Body of pancreas (tissue), 4 donors: ENCODE measurements at regions not wholly inside any gene's neighbourhood (a gene's known extent, or its start where the extent isn't known, plus 50 kb on each side); places are given as distances from the start of the nearest gene placed in this dataset.

Experiments used
- ATAC-seq: fragments of 150-250 bp; one replicate; pipeline ENCODE4 v1.9.1; 2016
- DNase-seq, 4 donors: peaks; one replicate each; pipeline ENCODE4 v3.0.0-alpha.2; 2019
- H3K27ac ChIP-seq, 4 donors: fragments of 200-600 bp; sonication (generic); 1 replicate in 3 of 4; 2 replicates in 1 of 4; pipeline versions ENCODE4 v1.5.1 to v1.6.1; 2016 to 2019; ENCODE audit warnings: mild to moderate bottlenecking in 1 of 4, mixed read lengths in 1 of 4, moderate library complexity in 1 of 4
- H3K27me3 ChIP-seq, 2 donors: fragments of 200-600 bp; sonication (generic); one replicate each; pipeline ENCODE4 v1.6.0; 2016; ENCODE audit warnings: mild to moderate bottlenecking in 1 of 2
- H3K36me3 ChIP-seq, 2 donors: fragments of 200-600 bp; sonication (generic); replicated peaks in 1 of 2; 2 replicates each; pipeline ENCODE4 v1.5.1; 2016; ENCODE audit warnings: low read depth in 2 of 2; ENCODE audit not compliant: insufficient read depth in 1 of 2
- H3K4me1 ChIP-seq: fragments of 200-600 bp; sonication (generic); one replicate; pipeline ENCODE4 v1.6.0; 2016
- H3K4me3 ChIP-seq, 2 donors: fragments of 200-600 bp; sonication (generic); 1 replicate in 1 of 2; 2 replicates in 1 of 2; pipeline ENCODE4 v1.5.1; 2016 to 2019
- H3K9me3 ChIP-seq, 3 donors: fragments of 200-600 bp; sonication (generic); 1 replicate in 2 of 3; 2 replicates in 1 of 3; pipeline ENCODE4 v1.5.1; 2016
- CTCF ChIP-seq, 7 experiments: fragments of 450-650 bp in 4 of 7; fragments of 200-600 bp in 3 of 7; sonication (generic) in 3 of 7; IDR thresholded peaks; one replicate each; pipeline ENCODE4 v1.5.1; 2016 to 2019; ENCODE audit warnings: antibody characterized with exemption in 7 of 7
- POLR2A ChIP-seq, 3 donors: fragments of 450-650 bp; IDR thresholded peaks; one replicate each; pipeline ENCODE4 v1.6.1; 2016; ENCODE audit warnings: antibody characterized with exemption in 3 of 3, mild to moderate bottlenecking in 2 of 3
- WGBS, 2 donors: methylation state at CpG; one replicate each; pipeline ENCODE4 v1.1.5; 2017; 5-methylcytosine and 5-hydroxymethylcytosine counted together
- intact Hi-C: fragments of 100-400 bp; cut with DNase I; formaldehyde crosslinking; loops from one replicate; pipeline ENCODE4 v1.15.1; 2023

GRCh38 chr12:92432724-92433441, 269.9 kb upstream of the PLEKHG7 start:
- H3K4me3 ChIP-seq = no peak overlapping the region
- H3K9me3 ChIP-seq = no peaks in the 10 kb centered on the region
- H3K27ac ChIP-seq = no peak overlapping the region
- TF ChIP-seq CTCF (IDR thresholded peaks at IDR 0.05) (no peak), POLR2A (IDR thresholded peaks at IDR 0.05) (no peak)
- no peaks in the 10 kb centered on the region for H3K4me1 ChIP-seq
- no peaks in the 10 kb centered on the region for H3K27me3 ChIP-seq
- no peaks in the 10 kb centered on the region for H3K36me3 ChIP-seq
- intact Hi-C loops = no loop called here
- no peak for ATAC-seq
- no peak for DNase-seq
- 84 to 90% methylated on average over 4 of the region's 4 CpGs for WGBS, 2 donors

DNA sequence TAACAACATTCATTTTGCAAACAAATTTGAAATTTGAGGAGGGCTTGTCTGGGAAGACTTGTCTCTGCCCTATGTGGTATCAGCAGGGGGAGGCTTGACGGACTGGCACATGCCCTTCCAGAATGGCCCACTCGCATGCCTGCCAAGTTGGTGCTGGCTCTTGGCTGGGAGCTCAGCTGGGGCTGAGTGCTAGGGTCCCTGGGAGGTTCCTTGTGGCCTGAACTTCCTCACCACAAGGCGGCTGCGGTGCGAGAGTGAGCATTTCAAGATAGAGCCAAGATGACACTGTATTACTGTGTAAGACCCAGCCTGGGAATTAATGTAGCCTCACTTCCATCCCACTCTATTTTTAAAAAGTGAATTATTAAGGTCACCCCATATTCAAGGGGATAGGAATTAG, 271.6 kb upstream of the PLEKHG7 start:
- Histone ChIP-seq H3K36me3 (no peaks in the 10 kb centered on the region), H3K9me3 (no peaks in the 10 kb centered on the region), H3K27me3 (no peaks in the 10 kb centered on the region), H3K4me1 (no peaks in the 10 kb centered on the region), H3K27ac (no peak overlapping the region), H3K4me3 (no peak overlapping the region)
- no peak for ATAC-seq
- TF ChIP-seq POLR2A (IDR thresholded peaks at IDR 0.05) (no peak), CTCF (IDR thresholded peaks at IDR 0.05) (no peak)
- 85 to 92% methylated on average over 5 of the region's 5 CpGs for WGBS, 2 donors
- DNase-seq = no peak
- intact Hi-C loops = no loop called here

GRCh38 chr12:92426332-92426731, 276.5 kb upstream of the PLEKHG7 start:
- Histone ChIP-seq H3K9me3 (no peaks in the 10 kb centered on the region), H3K27ac (no peak overlapping the region)

GRCh38 chr12:92425165-92425564, 277.6 kb upstream of the PLEKHG7 start:
- no peaks in the 10 kb centered on the region for H3K9me3 ChIP-seq
- H3K27me3 ChIP-seq = no peaks in the 10 kb centered on the region
- DNase-seq (no peak), ATAC-seq (no peak)
- 87 to 94% methylated on average over 1 of the region's 1 CpG for WGBS, 2 donors
- H3K4me1 ChIP-seq = peaks cover 7% of the 10 kb centered on the region
- intact Hi-C loops = no loop called here
- no peaks in the 10 kb centered on the region for H3K36me3 ChIP-seq
- no peak overlapping the region for H3K27ac ChIP-seq
- H3K4me3 ChIP-seq = no peak overlapping the region
- no peak for TF ChIP-seq POLR2A (IDR thresholded peaks at IDR 0.05)
- TF ChIP-seq CTCF (IDR thresholded peaks at IDR 0.05) = no peak

More at GRCh38 chr12:92426332-92426731, 276.5 kb upstream of the PLEKHG7 start:
- ATAC-seq (no peak), DNase-seq (no peak)
- TF ChIP-seq POLR2A (IDR thresholded peaks at IDR 0.05) (no peak), CTCF (IDR thresholded peaks at IDR 0.05) (no peak)
- Histone ChIP-seq H3K4me1 (peaks cover 5% of the 10 kb centered on the region), H3K27me3 (no peaks in the 10 kb centered on the region), H3K4me3 (no peak overlapping the region), H3K36me3 (no peaks in the 10 kb centered on the region)
- intact Hi-C loops = no loop called here

- Histone ChIP-seq H3K27ac (no peak overlapping the region), H3K36me3 (no peaks in the 10 kb centered on the region), H3K4me3 (no peak overlapping the region), H3K27me3 (no peaks in the 10 kb centered on the region), H3K4me1 (peaks cover 7% of the 10 kb centered on the region), H3K9me3 (no peaks in the 10 kb centered on the region)
- intact Hi-C loops = no loop called here
- ATAC-seq = no peak
- no peak for DNase-seq
- no peak for TF ChIP-seq CTCF (IDR thresholded peaks at IDR 0.05)
- TF ChIP-seq POLR2A (IDR thresholded peaks at IDR 0.05) = no peak
- 86 to 88% methylated on average over 4 of the region's 4 CpGs for WGBS, 2 donors
Measured at GRCh38 chr12:92424338-92424737, 278.5 kb upstream of the PLEKHG7 start.
